Uterus (tissue), 2 donors: ENCODE measurements at regions not wholly inside any gene's neighbourhood (a gene's known extent, or its start where the extent isn't known, plus 50 kb on each side); places are given as distances from the start of the nearest gene placed in this dataset.

Experiments
- POLR2A ChIP-seq, 2 donors: fragments of 450-650 bp; IDR thresholded peaks; one replicate each; pipeline ENCODE4 v1.6.1; 2016; ENCODE audit warnings: antibody characterized with exemption in 2 of 2, mild to moderate bottlenecking in 1 of 2, moderate library complexity in 1 of 2
- TF ChIP-seq, protein P1 (sequence below), 4 experiments: fragments of 200-600 bp in 2 of 4; fragments of 450-650 bp in 2 of 4; sonication (generic) in 2 of 4; IDR thresholded peaks; one replicate each; pipeline ENCODE4 v1.5.1; 2016 to 2019; ENCODE audit warnings: antibody characterized with exemption in 4 of 4, mild to moderate bottlenecking in 2 of 4, moderate library complexity in 1 of 4

DNA sequence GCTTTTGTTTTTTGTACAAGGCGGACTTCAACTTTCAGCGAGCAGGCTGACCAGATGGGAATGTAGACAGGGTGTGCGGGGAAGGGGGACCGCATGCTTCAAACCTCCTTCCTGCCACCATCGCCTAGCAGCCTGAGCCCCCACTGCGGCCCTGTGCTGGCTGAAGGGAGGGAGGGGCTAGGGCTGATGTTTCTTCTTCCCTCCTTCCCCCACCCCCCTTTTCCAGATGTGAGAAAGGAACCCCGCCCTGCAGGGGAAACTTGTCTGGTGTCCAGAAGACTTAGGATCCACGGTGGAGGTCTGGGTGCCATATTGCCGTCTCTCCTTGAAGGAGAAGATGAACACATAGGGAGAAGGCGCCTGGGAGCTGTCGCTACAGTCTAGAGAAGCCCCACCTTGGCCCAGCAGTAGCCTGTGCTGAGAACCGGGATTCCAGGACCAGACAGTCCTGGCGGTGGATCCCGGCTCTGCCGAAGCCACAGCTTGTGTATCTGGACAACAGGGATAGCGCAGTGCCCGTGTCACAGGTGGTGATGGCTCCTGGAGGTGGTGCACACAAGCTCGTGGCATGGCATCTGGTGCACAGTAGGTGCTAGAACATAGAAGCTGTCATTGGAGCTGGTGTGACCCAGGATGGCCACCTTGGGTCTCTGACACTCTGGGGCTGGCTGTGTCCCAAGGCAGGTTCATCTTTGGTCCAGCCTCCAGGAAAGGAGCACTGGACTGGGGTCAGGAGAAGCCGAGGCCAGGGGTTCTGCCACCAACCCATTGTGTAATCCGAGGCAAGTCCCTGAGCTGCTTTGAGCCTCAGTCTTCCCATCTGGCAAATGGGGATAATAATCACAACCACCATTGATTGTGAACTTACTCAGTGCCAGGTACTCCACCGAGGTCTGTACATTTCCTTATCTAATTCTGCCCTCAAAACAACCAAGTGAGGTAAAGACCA, 205.6 kb downstream of the C9orf50 start:
- TF ChIP-seq POLR2A (IDR thresholded peaks at IDR 0.05): no peak
- TF ChIP-seq, protein P1, sequence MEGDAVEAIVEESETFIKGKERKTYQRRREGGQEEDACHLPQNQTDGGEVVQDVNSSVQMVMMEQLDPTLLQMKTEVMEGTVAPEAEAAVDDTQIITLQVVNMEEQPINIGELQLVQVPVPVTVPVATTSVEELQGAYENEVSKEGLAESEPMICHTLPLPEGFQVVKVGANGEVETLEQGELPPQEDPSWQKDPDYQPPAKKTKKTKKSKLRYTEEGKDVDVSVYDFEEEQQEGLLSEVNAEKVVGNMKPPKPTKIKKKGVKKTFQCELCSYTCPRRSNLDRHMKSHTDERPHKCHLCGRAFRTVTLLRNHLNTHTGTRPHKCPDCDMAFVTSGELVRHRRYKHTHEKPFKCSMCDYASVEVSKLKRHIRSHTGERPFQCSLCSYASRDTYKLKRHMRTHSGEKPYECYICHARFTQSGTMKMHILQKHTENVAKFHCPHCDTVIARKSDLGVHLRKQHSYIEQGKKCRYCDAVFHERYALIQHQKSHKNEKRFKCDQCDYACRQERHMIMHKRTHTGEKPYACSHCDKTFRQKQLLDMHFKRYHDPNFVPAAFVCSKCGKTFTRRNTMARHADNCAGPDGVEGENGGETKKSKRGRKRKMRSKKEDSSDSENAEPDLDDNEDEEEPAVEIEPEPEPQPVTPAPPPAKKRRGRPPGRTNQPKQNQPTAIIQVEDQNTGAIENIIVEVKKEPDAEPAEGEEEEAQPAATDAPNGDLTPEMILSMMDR (IDR thresholded peaks at IDR 0.05): no peak
